HG03025 (cell line): ENCODE measurements at regions not wholly inside any gene's neighbourhood (a gene's known extent, or its start where the extent isn't known, plus 50 kb on each side); places are given as distances from the start of the nearest gene placed in this dataset.

Experiments
- ATAC-seq: cut with Tn5 transposase; IDR thresholded peaks from one replicate; pipeline ENCODE4 v1.9.1; 2021; ENCODE audit warnings: mild to moderate bottlenecking, moderate library complexity; ENCODE audit not compliant: unreplicated experiment, low FRiP score

DNA sequence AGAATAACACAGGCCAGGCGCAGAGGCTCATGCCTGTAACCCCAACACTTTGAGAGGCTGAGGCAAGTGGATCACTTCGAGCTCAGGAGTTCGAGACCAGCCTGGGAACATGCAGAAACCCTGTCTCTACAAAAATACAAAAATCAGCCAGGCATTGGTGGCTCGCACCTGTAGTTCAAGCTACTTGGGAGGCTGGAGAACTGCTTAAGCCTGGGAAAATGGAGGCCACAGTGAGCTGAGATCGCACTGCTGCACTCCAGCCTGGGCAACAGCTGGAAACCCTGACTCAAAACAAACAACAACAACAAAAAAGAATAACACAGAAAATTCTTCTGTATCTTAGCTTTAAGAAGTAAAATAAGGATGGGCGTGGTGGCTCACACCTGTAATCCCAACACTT lies 440.3 kb downstream of the LRATD1 start:
- ATAC-seq, result no peak

GRCh38 chr2:15073664-15074063 lies 441.1 kb downstream of the LRATD1 start:
- no peak for ATAC-seq

- no peak for ATAC-seq
These were observed 441.8 kb downstream of the LRATD1 start for GRCh38 chr2:15074319-15074718.

GRCh38 chr2:15074751-15075700 lies 442.5 kb downstream of the LRATD1 start:
- no peak for ATAC-seq

GRCh38 chr2:15076668-15077067 lies 444.2 kb downstream of the LRATD1 start:
- no peak for ATAC-seq

DNA sequence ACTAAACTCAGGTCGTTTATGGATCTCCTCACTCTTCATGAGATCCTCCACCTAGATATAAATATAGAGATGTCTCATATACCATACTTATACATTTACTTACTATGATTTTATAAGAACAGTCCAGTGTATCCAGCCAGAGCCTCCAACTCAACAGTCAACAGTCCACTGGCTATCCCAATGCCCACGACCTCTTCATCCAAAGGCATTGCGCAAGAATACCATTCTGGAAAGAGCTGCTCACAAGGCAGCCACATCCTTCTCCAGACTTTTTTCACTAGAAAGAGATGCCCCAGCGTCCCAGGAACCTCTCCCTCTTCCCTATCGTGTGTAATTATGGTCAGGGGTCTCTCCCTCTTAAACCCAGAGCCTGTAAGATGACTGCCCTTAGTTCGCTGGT lies 448.8 kb downstream of the LRATD1 start:
- ATAC-seq, result no peak

GRCh38 chr2:15082105-15083058 lies 449.9 kb downstream of the LRATD1 start:
- no peak for ATAC-seq

- ATAC-seq, result no peak
These were observed 452.4 kb downstream of the LRATD1 start for GRCh38 chr2:15084826-15085489.

- ATAC-seq, result no peak
These were observed 459.7 kb downstream of the LRATD1 start for GRCh38 chr2:15092181-15092580.

DNA sequence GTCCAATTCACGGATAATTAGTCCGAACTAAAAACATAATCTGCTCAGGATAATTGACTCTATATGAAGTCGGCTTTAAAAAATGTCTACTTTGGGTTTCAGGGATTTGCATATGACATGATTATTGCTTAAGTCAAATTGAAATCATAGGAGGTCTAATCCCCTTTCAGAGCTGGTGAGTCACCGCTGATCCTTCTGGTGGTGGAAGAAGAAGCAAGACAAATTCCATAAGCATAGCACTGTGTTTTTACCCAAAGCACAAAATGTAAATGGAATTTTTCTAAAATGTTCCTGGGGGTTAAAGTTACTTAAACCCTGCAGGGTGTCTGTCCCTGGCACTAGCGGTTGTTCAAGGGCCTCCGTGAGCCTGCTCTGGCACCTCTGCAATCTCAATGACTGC lies 460.2 kb downstream of the LRATD1 start:
- no peak for ATAC-seq

GRCh38 chr2:15094161-15094560 lies 461.6 kb downstream of the LRATD1 start:
- ATAC-seq, result no peak

- no peak for ATAC-seq
These were observed 464.3 kb downstream of the NBAS start for GRCh38 chr2:15096873-15097272.

DNA sequence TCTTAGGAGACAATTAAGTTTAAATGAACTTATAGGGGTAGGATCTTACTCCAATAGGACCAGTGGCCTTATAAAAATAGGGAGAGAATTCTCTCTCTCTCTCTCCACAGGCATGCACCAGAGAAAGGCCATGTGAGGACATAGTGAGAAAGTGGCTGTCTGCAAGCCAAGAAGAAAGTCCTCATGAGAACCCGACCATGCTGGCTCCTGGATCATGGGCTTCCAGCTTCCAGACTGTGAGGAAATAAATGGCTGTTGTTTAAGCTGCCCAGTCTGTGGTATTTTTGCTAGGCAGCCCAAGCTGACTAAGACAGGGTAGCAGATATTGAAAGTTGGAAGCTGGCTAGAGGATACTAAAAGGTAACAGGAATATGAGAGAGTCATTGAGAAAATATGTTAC lies 454.0 kb downstream of the NBAS start:
- no peak for ATAC-seq

- ATAC-seq, result no peak
These were observed 449.4 kb downstream of the NBAS start for GRCh38 chr2:15111718-15112117.

- ATAC-seq, result no peak
These were observed 448.9 kb downstream of the NBAS start for GRCh38 chr2:15112216-15112615.

DNA sequence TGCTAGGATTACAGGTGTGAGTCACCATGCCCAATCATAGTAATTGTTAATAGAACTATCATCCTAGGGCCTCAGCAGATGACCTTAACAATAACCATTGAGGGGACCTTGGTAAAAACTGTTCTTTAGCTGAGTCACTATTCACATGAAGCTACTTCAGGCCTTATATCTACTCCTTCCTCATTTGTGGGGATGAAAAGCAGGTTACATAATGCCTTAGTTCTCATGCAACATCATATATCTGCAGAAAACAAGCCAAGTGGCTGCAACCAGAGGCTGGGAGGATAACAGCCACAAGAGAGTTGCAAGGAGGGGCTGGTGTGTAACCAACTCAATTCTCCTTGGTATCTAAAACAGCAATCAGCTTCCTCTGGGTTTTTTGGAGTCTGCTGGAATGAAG lies 445.4 kb downstream of the NBAS start:
- no peak for ATAC-seq

DNA sequence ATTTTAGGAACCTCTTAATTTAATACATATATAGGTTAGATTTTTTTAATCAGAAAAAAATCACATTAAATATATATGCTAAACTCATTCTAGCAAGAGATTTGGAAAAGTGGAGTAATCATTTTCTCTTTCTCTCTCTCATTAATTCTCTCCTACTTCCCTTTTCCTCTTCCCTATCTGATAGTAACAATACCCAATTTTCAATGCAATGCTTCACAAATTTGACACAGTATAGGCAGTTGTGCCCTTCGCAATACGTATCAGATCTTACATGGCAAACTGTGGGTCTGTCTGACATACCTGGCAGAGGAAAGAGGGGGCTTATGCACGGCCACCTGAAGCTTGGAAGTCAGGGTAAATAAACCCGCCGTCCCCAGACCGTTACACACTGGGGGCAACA lies 444.3 kb downstream of the NBAS start:
- no peak for ATAC-seq
